IMR-90 (cell line): ENCODE measurements at regions not wholly inside any gene's neighbourhood (a gene's known extent, or its start where the extent isn't known, plus 50 kb on each side); places are given as distances from the start of the nearest gene placed in this dataset.

ENCODE experiments used
- ATAC-seq: fragments of 200-7000 bp; cut with Tn5 transposase; 2 replicates; pipeline ENCODE4 v1.9.1; 2020; ENCODE audit warnings: low read depth, mild to moderate bottlenecking, moderate library complexity
- BruUV-seq: library from RNA; stranded (reverse); fragments of 400-500 nt; replicated peaks from 2 replicates; lab custom pipeline; 2021; lab: Mats Ljungman, UMichigan
- CTCF ChIA-PET: fragments of 300-600 bp; formaldehyde crosslinking; extraction: SDS; loops from one replicate; lab custom pipeline; 2021; ENCODE audit warnings: antibody characterized with exemption; lab: Yijun Ruan, JAX
- POLR2A ChIA-PET: fragments of 300-600 bp; sonication (Branson Sonifier 250); formaldehyde crosslinking; loops from one replicate; lab custom pipeline; 2022; ENCODE audit warnings: antibody characterized with exemption; ENCODE audit not compliant: unreplicated experiment; lab: Charles Lee
- DNase-seq: peaks from one replicate; pipeline ENCODE4 v3.0.0; 2013
- H2AFZ ChIP-seq: replicated peaks from 2 replicates; pipeline ENCODE3; 2013; ENCODE audit warnings: low read length, mild to moderate bottlenecking; ENCODE audit not compliant: poor library complexity
- H2AK5ac ChIP-seq: 2 replicates; pipeline ENCODE4 v1.6.1; 2013; ENCODE audit warnings: low read depth, low read length, inconsistent platforms
- H2AK9ac ChIP-seq: replicated peaks from 2 replicates; pipeline ENCODE3; 2013; ENCODE audit warnings: mild to moderate bottlenecking, low read depth, low read length, moderate library complexity; ENCODE audit not compliant: poor library complexity
- H2BK120ac ChIP-seq: 2 replicates; pipeline ENCODE4 v1.6.1; 2013; ENCODE audit warnings: low read depth, low read length, inconsistent platforms
- H2BK15ac ChIP-seq: 3 replicates; pipeline ENCODE4 v1.6.1; 2013; ENCODE audit warnings: low read depth, low read length, inconsistent platforms
- H2BK20ac ChIP-seq: 2 replicates; pipeline ENCODE4 v1.6.1; 2013; ENCODE audit warnings: low read depth, mild to moderate bottlenecking, inconsistent platforms, low read length, moderate library complexity
- H2BK5ac ChIP-seq: 2 replicates; pipeline ENCODE4 v1.6.1; 2013; ENCODE audit warnings: mild to moderate bottlenecking, low read depth, low read length, inconsistent platforms; ENCODE audit not compliant: poor library complexity, severe bottlenecking
- H3K14ac ChIP-seq: replicated peaks from 2 replicates; pipeline ENCODE4 v1.6.1; 2013; ENCODE audit warnings: low read depth, low read length, inconsistent platforms
- H3K18ac ChIP-seq: 2 replicates; pipeline ENCODE4 v1.6.1; 2013; ENCODE audit warnings: low read depth, low read length, control low read depth
- H3K23ac ChIP-seq: 2 replicates; pipeline ENCODE4 v1.6.1; 2013; ENCODE audit warnings: low read depth, low read length, inconsistent platforms
- H3K27ac ChIP-seq: 2 replicates; pipeline ENCODE4 v1.5.1; 2013; ENCODE audit warnings: mild to moderate bottlenecking, control low read depth, low read length; ENCODE audit not compliant: insufficient read depth
- H3K27me3 ChIP-seq: 2 replicates; pipeline ENCODE4 v1.6.1; 2013; ENCODE audit warnings: low read length; ENCODE audit not compliant: control insufficient read depth, insufficient read depth
- H3K36me3 ChIP-seq: 2 replicates; pipeline ENCODE4 v1.6.1; 2013; ENCODE audit warnings: low read length, mixed read lengths; ENCODE audit not compliant: control insufficient read depth, insufficient read depth
- H3K4ac ChIP-seq: 2 replicates; pipeline ENCODE4 v1.6.1; 2013; ENCODE audit warnings: low read depth, low read length, inconsistent platforms
- H3K4me1 ChIP-seq: 2 replicates; pipeline ENCODE4 v1.6.1; 2013; ENCODE audit warnings: low read length, mixed read lengths; ENCODE audit not compliant: control insufficient read depth, insufficient read depth
- H3K4me2 ChIP-seq: 2 replicates; pipeline ENCODE4 v1.6.1; 2013; ENCODE audit warnings: low read depth, mild to moderate bottlenecking, control low read depth, low read length, moderate library complexity
- H3K4me3 ChIP-seq: 2 replicates; pipeline ENCODE4 v1.5.1; 2013; ENCODE audit warnings: low read depth, mild to moderate bottlenecking, control low read depth, low read length, moderate library complexity; ENCODE audit not compliant: insufficient read depth
- H3K56ac ChIP-seq: 2 replicates; pipeline ENCODE4 v1.6.1; 2013; ENCODE audit warnings: low read length, inconsistent platforms; ENCODE audit not compliant: insufficient read depth; ENCODE audit errors: extremely low read depth
- H3K79me1 ChIP-seq, 2 experiments: 2 replicates each; pipeline ENCODE4 v1.6.1; 2013; ENCODE audit warnings: low read length in 2 of 2, inconsistent platforms in 1 of 2, low read depth in 1 of 2
- H3K9ac ChIP-seq: 2 replicates; pipeline ENCODE4 v1.6.1; 2013; ENCODE audit warnings: low read depth, low read length, control low read depth
- H3K9me1 ChIP-seq: 2 replicates; pipeline ENCODE4 v1.6.1; 2013; ENCODE audit warnings: low read length, inconsistent platforms; ENCODE audit not compliant: insufficient read depth
- H3K9me3 ChIP-seq: 2 replicates; pipeline ENCODE4 v1.6.1; 2013; ENCODE audit warnings: low read length; ENCODE audit not compliant: control insufficient read depth, insufficient read depth
- H4K20me1 ChIP-seq: 2 replicates; pipeline ENCODE4 v1.6.1; 2013; ENCODE audit warnings: low read length, inconsistent platforms; ENCODE audit not compliant: insufficient read depth
- H4K5ac ChIP-seq: 2 replicates; pipeline ENCODE4 v1.6.1; 2013; ENCODE audit warnings: mild to moderate bottlenecking, low read depth, low read length, control low read depth
- H4K8ac ChIP-seq, 2 experiments: 2 replicates each; pipeline ENCODE4 v1.6.1; 2013; ENCODE audit warnings: low read depth in 2 of 2, low read length in 2 of 2, control low read depth in 1 of 2, inconsistent platforms in 1 of 2
- H4K91ac ChIP-seq: 2 replicates; pipeline ENCODE4 v1.6.1; 2013; ENCODE audit warnings: low read depth, low read length, inconsistent platforms; ENCODE audit not compliant: insufficient read depth
- BHLHE40 ChIP-seq: fragments of 150-350 bp; IDR thresholded peaks from 2 replicates; pipeline ENCODE4 v1.6.1; 2016; ENCODE audit warnings: mild to moderate bottlenecking, low read depth, low read length
- CEBPB ChIP-seq: IDR thresholded peaks from 2 replicates; pipeline ENCODE4 v1.6.1; 2012; ENCODE audit warnings: low read depth, low read length, improper control_type of control experiment
- CHD1 ChIP-seq: IDR thresholded peaks from 2 replicates; pipeline ENCODE4 v1.6.1; 2012; ENCODE audit warnings: low read depth, low read length, improper control_type of control experiment
- FOS ChIP-seq: fragments of 150-350 bp; IDR thresholded peaks from 2 replicates; pipeline ENCODE4 v1.6.1; 2016; ENCODE audit warnings: low read depth, low read length
- MAFK ChIP-seq: IDR thresholded peaks from 2 replicates; pipeline ENCODE4 v1.6.1; 2012; ENCODE audit warnings: low read depth, low read length, improper control_type of control experiment
- MAZ ChIP-seq: IDR thresholded peaks from 2 replicates; pipeline ENCODE4 v1.6.1; 2012; ENCODE audit warnings: low read depth, mild to moderate bottlenecking, low read length, improper control_type of control experiment, moderate library complexity, borderline replicate concordance
- MXI1 ChIP-seq: IDR thresholded peaks from 2 replicates; pipeline ENCODE4 v1.6.1; 2012; ENCODE audit warnings: low read depth, mild to moderate bottlenecking, low read length, moderate library complexity, borderline replicate concordance
- POLR2A ChIP-seq: IDR thresholded peaks from 2 replicates; pipeline ENCODE4 v1.6.1; 2012; ENCODE audit warnings: mild to moderate bottlenecking, low read depth, low read length
- RAD21 ChIP-seq: IDR thresholded peaks from 2 replicates; pipeline ENCODE4 v1.6.1; 2012; ENCODE audit warnings: low read length, improper control_type of control experiment
- RCOR1 ChIP-seq: IDR thresholded peaks from 2 replicates; pipeline ENCODE4 v1.6.1; 2012; ENCODE audit warnings: mild to moderate bottlenecking, low read length, improper control_type of control experiment; ENCODE audit not compliant: insufficient replicate concordance
- RFX5 ChIP-seq: IDR thresholded peaks from 2 replicates; pipeline ENCODE4 v1.8.0; 2012; ENCODE audit warnings: low read depth, mild to moderate bottlenecking, low read length, moderate library complexity
- SMC3 ChIP-seq: fragments of 150-350 bp; IDR thresholded peaks from 2 replicates; pipeline ENCODE4 v1.6.1; 2016; ENCODE audit warnings: low read depth, mild to moderate bottlenecking, antibody characterized with exemption, low read length, moderate library complexity
- WGBS, 2 experiments: methylation state at CpG; one replicate each; pipeline versions ENCODE4 v1.1.5 to v1.1.7; 2013; ENCODE audit warnings: missing lambda C conversion rate in 2 of 2; ENCODE audit not compliant: insufficient read length in 1 of 2; ENCODE audit errors: extremely low coverage in 2 of 2; 5-methylcytosine and 5-hydroxymethylcytosine counted together
- dilution Hi-C: fragments of 300-500 bp; cut with HindIII; formaldehyde crosslinking; loops from one replicate; pipeline ENCODE4 v1.14.3; 2018; ENCODE audit warnings: low sequenced_read_pairs; ENCODE audit not compliant: unreplicated experiment
- in situ Hi-C: fragments of 300-500 bp; cut with MboI; formaldehyde crosslinking; loops from 3 replicates; pipeline ENCODE4 v1.14.3; 2019; ENCODE audit warnings: low sequenced_read_pairs, inconsistent platforms, mixed read lengths
- intact Hi-C: fragments of 100-400 bp; cut with micrococcal nuclease; formaldehyde crosslinking; loops from 2 replicates; pipeline ENCODE4 v1.10.0; 2022
- TF ChIP-seq, protein P1 (sequence below): conservative IDR thresholded peaks from 2 replicates; pipeline ENCODE4 v1.5.1; 2012; ENCODE audit warnings: mild to moderate bottlenecking, low read depth, low read length, improper control_type of control experiment
- TF ChIP-seq, protein P2 (sequence below): fragments of 150-350 bp; IDR thresholded peaks from 2 replicates; pipeline ENCODE4 v1.6.1; 2016; ENCODE audit warnings: low read depth, mild to moderate bottlenecking, low read length, moderate library complexity, borderline replicate concordance
- TF ChIP-seq, protein P3 (sequence below): fragments of 150-350 bp; IDR thresholded peaks from 2 replicates; pipeline ENCODE4 v1.6.1; 2017; ENCODE audit warnings: mild to moderate bottlenecking, antibody characterized with exemption, low read length, low read depth

DNA sequence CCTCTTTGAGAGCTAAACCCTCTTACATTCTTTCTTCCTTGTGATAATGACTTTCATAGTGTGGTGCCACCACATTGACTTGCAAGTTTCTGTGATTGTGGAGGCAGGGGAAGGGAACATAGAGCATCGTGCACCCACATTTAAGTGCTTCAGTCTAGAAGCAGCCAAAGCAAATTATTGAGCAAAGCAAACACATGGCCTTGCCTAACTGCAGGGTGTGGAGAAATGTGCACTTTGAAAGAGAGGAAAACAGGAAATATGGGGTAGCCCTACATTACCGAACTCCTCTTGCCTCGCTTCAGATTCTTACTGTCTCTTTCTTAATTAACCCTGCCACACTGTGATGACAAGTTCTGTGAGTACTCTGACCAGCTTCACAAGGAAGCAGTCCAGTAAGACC is 814.6 kb downstream of the SLC4A3 start:
- Histone ChIP-seq H3K4me3 (no peak overlapping the region), H4K20me1 (no peaks in the 10 kb centered on the region), H3K9me1 (peaks cover 3% of the 10 kb centered on the region; the same call in 1 of the 2 replicates), H2AFZ (no peak overlapping the region), H3K9ac (no peak overlapping the region), H4K5ac (no peak overlapping the region), H3K27me3 (no peaks in the 10 kb centered on the region), H3K14ac (no peak overlapping the region), H3K4me1 (no peaks in the 10 kb centered on the region), H3K56ac (no peak overlapping the region), H3K4ac (no peak overlapping the region; the same call in 1 of the 2 replicates), H3K79me1 (no peaks in the 10 kb centered on the region), H3K36me3 (no peaks in the 10 kb centered on the region), H2BK5ac (no peak overlapping the region), H3K27ac (no peak overlapping the region), H4K91ac (no peak overlapping the region), H2BK120ac (no peak overlapping the region), H3K9me3 (no peaks in the 10 kb centered on the region), H2AK9ac (no peak overlapping the region), H3K23ac (no peak overlapping the region), H3K18ac (no peak overlapping the region), H4K8ac (no peak overlapping the region), H3K4me2 (no peak overlapping the region), H2BK15ac (no peak overlapping the region), H2BK20ac (no peak overlapping the region), H2AK5ac (no peak overlapping the region)
- 95% methylated on average over 3 of the region's 3 CpGs; no CpG with 5 or more reads in 1 of the 2 experiments for WGBS, 2 experiments
- ChIA-PET CTCF (no interaction called here), POLR2A (no interaction called here)
- TF ChIP-seq MAZ, result no peak
- TF ChIP-seq RAD21, result no peak
- no peak for TF ChIP-seq SMC3
- TF ChIP-seq FOS, result no peak
- TF ChIP-seq BHLHE40, result no peak
- TF ChIP-seq MXI1, result no peak
- TF ChIP-seq RCOR1, result no peak
- TF ChIP-seq POLR2A, result no peak
- TF ChIP-seq, protein P1, sequence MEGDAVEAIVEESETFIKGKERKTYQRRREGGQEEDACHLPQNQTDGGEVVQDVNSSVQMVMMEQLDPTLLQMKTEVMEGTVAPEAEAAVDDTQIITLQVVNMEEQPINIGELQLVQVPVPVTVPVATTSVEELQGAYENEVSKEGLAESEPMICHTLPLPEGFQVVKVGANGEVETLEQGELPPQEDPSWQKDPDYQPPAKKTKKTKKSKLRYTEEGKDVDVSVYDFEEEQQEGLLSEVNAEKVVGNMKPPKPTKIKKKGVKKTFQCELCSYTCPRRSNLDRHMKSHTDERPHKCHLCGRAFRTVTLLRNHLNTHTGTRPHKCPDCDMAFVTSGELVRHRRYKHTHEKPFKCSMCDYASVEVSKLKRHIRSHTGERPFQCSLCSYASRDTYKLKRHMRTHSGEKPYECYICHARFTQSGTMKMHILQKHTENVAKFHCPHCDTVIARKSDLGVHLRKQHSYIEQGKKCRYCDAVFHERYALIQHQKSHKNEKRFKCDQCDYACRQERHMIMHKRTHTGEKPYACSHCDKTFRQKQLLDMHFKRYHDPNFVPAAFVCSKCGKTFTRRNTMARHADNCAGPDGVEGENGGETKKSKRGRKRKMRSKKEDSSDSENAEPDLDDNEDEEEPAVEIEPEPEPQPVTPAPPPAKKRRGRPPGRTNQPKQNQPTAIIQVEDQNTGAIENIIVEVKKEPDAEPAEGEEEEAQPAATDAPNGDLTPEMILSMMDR, result no peak
- TF ChIP-seq CHD1, result no peak
- TF ChIP-seq MAFK, result no peak
- TF ChIP-seq, protein P2, sequence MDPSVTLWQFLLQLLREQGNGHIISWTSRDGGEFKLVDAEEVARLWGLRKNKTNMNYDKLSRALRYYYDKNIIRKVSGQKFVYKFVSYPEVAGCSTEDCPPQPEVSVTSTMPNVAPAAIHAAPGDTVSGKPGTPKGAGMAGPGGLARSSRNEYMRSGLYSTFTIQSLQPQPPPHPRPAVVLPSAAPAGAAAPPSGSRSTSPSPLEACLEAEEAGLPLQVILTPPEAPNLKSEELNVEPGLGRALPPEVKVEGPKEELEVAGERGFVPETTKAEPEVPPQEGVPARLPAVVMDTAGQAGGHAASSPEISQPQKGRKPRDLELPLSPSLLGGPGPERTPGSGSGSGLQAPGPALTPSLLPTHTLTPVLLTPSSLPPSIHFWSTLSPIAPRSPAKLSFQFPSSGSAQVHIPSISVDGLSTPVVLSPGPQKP, result no peak
- TF ChIP-seq CEBPB, result no peak
- no peak for TF ChIP-seq RFX5
- TF ChIP-seq, protein P3, sequence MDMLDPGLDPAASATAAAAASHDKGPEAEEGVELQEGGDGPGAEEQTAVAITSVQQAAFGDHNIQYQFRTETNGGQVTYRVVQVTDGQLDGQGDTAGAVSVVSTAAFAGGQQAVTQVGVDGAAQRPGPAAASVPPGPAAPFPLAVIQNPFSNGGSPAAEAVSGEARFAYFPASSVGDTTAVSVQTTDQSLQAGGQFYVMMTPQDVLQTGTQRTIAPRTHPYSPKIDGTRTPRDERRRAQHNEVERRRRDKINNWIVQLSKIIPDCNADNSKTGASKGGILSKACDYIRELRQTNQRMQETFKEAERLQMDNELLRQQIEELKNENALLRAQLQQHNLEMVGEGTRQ, result no peak
- ATAC-seq (no peak), DNase-seq (no peak)
- in situ Hi-C loops, result no loop called here
- no TSS peak for BruUV-seq
- dilution Hi-C loops, result no loop called here
- intact Hi-C loops, result no loop called here
